CD14-positive monocyte (primary cell): ENCODE measurements at regions not wholly inside any gene's neighbourhood (a gene's known extent, or its start where the extent isn't known, plus 50 kb on each side); places are given as distances from the start of the nearest gene placed in this dataset.

Experiments used
- DNase-seq, 3 donors: peaks; one replicate each; pipeline ENCODE4 v3.0.0-alpha.2; 2011 to 2022
- H2AFZ ChIP-seq: 2 replicates; pipeline ENCODE4 v1.6.0; 2012; ENCODE audit warnings: mild to moderate bottlenecking, low read depth, low read length, inconsistent platforms; ENCODE audit not compliant: insufficient read depth, poor library complexity, severe bottlenecking
- H3K27ac ChIP-seq, 2 donors: 1 replicate in 1 of 2; 2 replicates in 1 of 2; pipeline ENCODE4 v1.5.1; 2012 to 2013; ENCODE audit warnings: low read length in 2 of 2, control low read depth in 1 of 2, inconsistent platforms in 1 of 2, low read depth in 1 of 2, mild to moderate bottlenecking in 1 of 2
- H3K27me3 ChIP-seq, 2 donors: one replicate each; pipeline versions ENCODE4 v1.6.0 to v1.6.1; 2011 to 2013; ENCODE audit warnings: low read length in 2 of 2; ENCODE audit not compliant: control insufficient read depth in 2 of 2, insufficient read depth in 2 of 2
- H3K36me3 ChIP-seq, 2 donors: replicated peaks in 1 of 2; 1 replicate in 1 of 2; 2 replicates in 1 of 2; pipeline versions ENCODE4 v1.5.1 to v1.6.1; 2012 to 2013; ENCODE audit warnings: low read length in 2 of 2, control low read depth in 1 of 2, inconsistent platforms in 1 of 2, mild to moderate bottlenecking in 1 of 2; ENCODE audit not compliant: insufficient read depth in 2 of 2, control insufficient read depth in 1 of 2
- H3K4me1 ChIP-seq, 2 donors: 1 replicate in 1 of 2; 2 replicates in 1 of 2; pipeline versions ENCODE4 v1.5.1 to v1.6.1; 2012 to 2013; ENCODE audit warnings: low read length in 2 of 2, control low read depth in 1 of 2, inconsistent platforms in 1 of 2, mild to moderate bottlenecking in 1 of 2, moderate library complexity in 1 of 2; ENCODE audit not compliant: insufficient read depth in 2 of 2, control insufficient read depth in 1 of 2
- H3K4me2 ChIP-seq: replicated peaks from 2 replicates; pipeline ENCODE3; 2012; ENCODE audit warnings: low read length, moderate library complexity, mild to moderate bottlenecking; ENCODE audit not compliant: poor library complexity, severe bottlenecking; ENCODE audit errors: extremely low read depth
- H3K4me3 ChIP-seq, 3 experiments: fragments of 200-600 bp in 1 of 3; sonication (generic) in 1 of 3; replicated peaks in 1 of 3; 1 replicate in 2 of 3; 2 replicates in 1 of 3; pipeline ENCODE4 v1.5.1; 2011 to 2013; ENCODE audit warnings: low read length in 3 of 3, mild to moderate bottlenecking in 3 of 3, control low read depth in 2 of 3, low read depth in 2 of 3, inconsistent platforms in 1 of 3, moderate library complexity in 1 of 3
- H3K79me2 ChIP-seq: 2 replicates; pipeline ENCODE4 v1.6.0; 2012; ENCODE audit warnings: mild to moderate bottlenecking, control low read depth, inconsistent platforms, low read length, moderate library complexity; ENCODE audit not compliant: insufficient read depth
- H3K9ac ChIP-seq: 2 replicates; pipeline ENCODE4 v1.6.0; 2017; ENCODE audit warnings: low read length, mild to moderate bottlenecking; ENCODE audit not compliant: insufficient read depth, poor library complexity, severe bottlenecking
- H3K9me3 ChIP-seq, 2 donors: replicated peaks in 1 of 2; 1 replicate in 1 of 2; 2 replicates in 1 of 2; pipeline versions ENCODE4 v1.5.1 to v1.6.1; 2012 to 2013; ENCODE audit warnings: low read length in 2 of 2, control low read depth in 1 of 2; ENCODE audit not compliant: control insufficient read depth in 1 of 2, insufficient read depth in 1 of 2
- H4K20me1 ChIP-seq: 2 replicates; pipeline ENCODE4 v1.6.0; 2012; ENCODE audit warnings: mild to moderate bottlenecking, low read length, control low read depth, moderate library complexity; ENCODE audit not compliant: insufficient read depth
- H3K27ac Mint-ChIP-seq, 7 donors: one replicate each; pipeline ENCODE4 v1.8.0; 2020; ENCODE audit warnings: mild to moderate bottlenecking in 7 of 7, mixed read lengths in 7 of 7, moderate library complexity in 6 of 7, inconsistent platforms in 2 of 7
- H3K27me3 Mint-ChIP-seq, 3 donors: one replicate each; pipeline ENCODE4 v1.8.0; 2021 to 2022; ENCODE audit warnings: low read depth in 3 of 3, mild to moderate bottlenecking in 3 of 3, mixed read lengths in 3 of 3, moderate library complexity in 3 of 3, inconsistent platforms in 1 of 3
- H3K36me3 Mint-ChIP-seq, 2 donors: one replicate each; pipeline ENCODE4 v1.8.0; 2020; ENCODE audit warnings: mixed read lengths in 2 of 2, inconsistent platforms in 1 of 2, mild to moderate bottlenecking in 1 of 2
- H3K4me1 Mint-ChIP-seq: one replicate; pipeline ENCODE4 v1.8.0; 2020; ENCODE audit warnings: mild to moderate bottlenecking, mixed read lengths
- H3K4me3 Mint-ChIP-seq, 2 donors: one replicate each; pipeline ENCODE4 v1.8.0; 2020; ENCODE audit warnings: mild to moderate bottlenecking in 2 of 2, mixed read lengths in 2 of 2, moderate library complexity in 1 of 2
- H3K9me3 Mint-ChIP-seq, 7 donors: one replicate each; pipeline ENCODE4 v1.8.0; 2020 to 2022; ENCODE audit warnings: mixed read lengths in 7 of 7, mild to moderate bottlenecking in 6 of 7, moderate library complexity in 6 of 7, inconsistent platforms in 2 of 7
- CTCF ChIP-seq: fragments of 200-600 bp; IDR thresholded peaks from one replicate; pipeline ENCODE4 v1.8.0; 2022; ENCODE audit warnings: antibody characterized with exemption, mild to moderate bottlenecking
- WGBS: methylation state at CpG from one replicate; pipeline ENCODE4 v1.1.5; 2013; ENCODE audit warnings: missing lambda C conversion rate; ENCODE audit not compliant: insufficient coverage; 5-methylcytosine and 5-hydroxymethylcytosine counted together
- intact Hi-C, 2 donors: fragments of 100-400 bp; cut with micrococcal nuclease; formaldehyde crosslinking; loops; one replicate each; pipeline versions ENCODE4 v1.15.0 to v1.15.1; 2023

GRCh38 chr15:37262922-37263608 is 162.7 kb upstream of the MEIS2 start:
- H3K27ac Mint-ChIP-seq = no peak overlapping the region
- intact Hi-C loops = no loop called here
- H2AFZ ChIP-seq = no peak overlapping the region
- H3K4me3 Mint-ChIP-seq = no peak overlapping the region
- no peak for TF ChIP-seq CTCF
- H3K36me3 ChIP-seq = no peaks in the 10 kb centered on the region
- no peak overlapping the region for H3K9ac ChIP-seq
- H3K79me2 ChIP-seq = no peaks in the 10 kb centered on the region
- H3K27me3 Mint-ChIP-seq = no peaks in the 10 kb centered on the region
- no peak overlapping the region for H3K4me3 ChIP-seq
- H3K9me3 ChIP-seq = peaks cover 3 to 14% of the 10 kb centered on the region in 2 donors
- no peaks in the 10 kb centered on the region for H4K20me1 ChIP-seq
- H3K4me1 ChIP-seq = no peaks in the 10 kb centered on the region
- no peak overlapping the region for H3K4me2 ChIP-seq
- no peak for DNase-seq
- H3K27ac ChIP-seq = no peak overlapping the region
- WGBS = 95% methylated on average over 2 of the region's 3 CpGs
- no peaks in the 10 kb centered on the region for H3K4me1 Mint-ChIP-seq
- no peaks in the 10 kb centered on the region for H3K36me3 Mint-ChIP-seq
- peaks cover 0 to 5% (median 3%) of the 10 kb centered on the region in 7 donors for H3K9me3 Mint-ChIP-seq
- no peaks in the 10 kb centered on the region for H3K27me3 ChIP-seq

- Histone ChIP-seq H3K36me3 (no peaks in the 10 kb centered on the region), H3K4me2 (no peak overlapping the region), H3K9ac (no peak overlapping the region), H4K20me1 (no peaks in the 10 kb centered on the region), H2AFZ (no peak overlapping the region), H3K27ac (no peak overlapping the region), H3K4me1 (no peaks in the 10 kb centered on the region), H3K4me3 (no peak overlapping the region), H3K79me2 (no peaks in the 10 kb centered on the region), H3K27me3 (no peaks in the 10 kb centered on the region), H3K9me3 (peaks cover 0 to 4% of the 10 kb centered on the region in 2 donors)
- Mint-ChIP-seq H3K4me3 (no peak overlapping the region), H3K27me3 (no peaks in the 10 kb centered on the region), H3K36me3 (no peaks in the 10 kb centered on the region), H3K27ac (no peak overlapping the region), H3K9me3 (peaks cover 0 to 4% (median 0%) of the 10 kb centered on the region in 7 donors), H3K4me1 (no peaks in the 10 kb centered on the region)
- no peak for TF ChIP-seq CTCF
- 87% methylated on average over 3 of the region's 3 CpGs for WGBS
- intact Hi-C loops = no loop called here
- DNase-seq = no peak
Observed at GRCh38 chr15:37289109-37289765, 188.9 kb upstream of the MEIS2 start.
